ENCODE measurements at regions not wholly inside any gene's neighbourhood (a gene's known extent, or its start where the extent isn't known, plus 50 kb on each side); places are given as distances from the start of the nearest gene placed in this dataset.

GRCh38 chr3:194201953-194202666 lies 66.2 kb downstream of the HES1 start:
- no peak for TF ChIP-seq CTCF (conservative IDR thresholded peaks at IDR 0.05; ENCODE audit: low read length)
- TF ChIP-seq EZH2phosphoT487 (IDR thresholded peaks at IDR 0.05; ENCODE audit: borderline replicate concordance), result no peak

Measured in Loucy (cell line).